ENCODE measurements at regions not wholly inside any gene's neighbourhood (a gene's known extent, or its start where the extent isn't known, plus 50 kb on each side); places are given as distances from the start of the nearest gene placed in this dataset.

GRCh38 chr2:8334866-8335325 is 347.0 kb upstream of the ID2 start:
- CTCF ChIA-PET: no interaction called here

GRCh38 chr2:8335801-8336200 is 346.1 kb upstream of the ID2 start:
- no peak for DNase-seq (ENCODE audit: low spot score)

More at GRCh38 chr2:8334866-8335325, 347.0 kb upstream of the ID2 start:
- Histone ChIP-seq H3K27ac (ENCODE audit: low read depth, low read length, poor library complexity, severe bottlenecking) (no peak overlapping the region), H3K4me3 (ENCODE audit: low read depth, low read length, poor library complexity, severe bottlenecking) (no peak overlapping the region), H3K36me3 (ENCODE audit: insufficient read depth, low read length, poor library complexity, severe bottlenecking) (no peaks in the 10 kb centered on the region), H3K4me1 (ENCODE audit: insufficient read depth, low read length, poor library complexity, severe bottlenecking) (peaks cover 8% of the 10 kb centered on the region), H3K27me3 (replicated peaks; ENCODE audit: insufficient read depth, low read depth, low read length, poor library complexity) (no peaks in the 10 kb centered on the region), H3K9me3 (ENCODE audit: low read depth, low read length, poor library complexity, severe bottlenecking) (no peaks in the 10 kb centered on the region)
- TF ChIP-seq CTCF (conservative IDR thresholded peaks at IDR 0.05; ENCODE audit: low read depth, low read length): no peak
- TF ChIP-seq EZH2 (IDR thresholded peaks at IDR 0.05; ENCODE audit: borderline replicate concordance, low read depth, low read length, poor library complexity, severe bottlenecking): no peak
- POLR2A ChIA-PET (ENCODE audit: low non-redundant PET): no interaction called here
- BruUV-seq (replicated peaks): no TSS peak
- intact Hi-C loops (cut with micrococcal nuclease; ENCODE audit: unreplicated experiment): no loop called here
- no peak for DNase-seq (ENCODE audit: low spot score)

GRCh38 chr2:8337321-8337720 is 344.5 kb upstream of the ID2 start:
- ChIA-PET POLR2A (ENCODE audit: low non-redundant PET) (no interaction called here), CTCF (no interaction called here)
- DNase-seq (ENCODE audit: low spot score): no peak
- Histone ChIP-seq H3K9me3 (ENCODE audit: low read depth, low read length, poor library complexity, severe bottlenecking) (no peaks in the 10 kb centered on the region), H3K36me3 (ENCODE audit: insufficient read depth, low read length, poor library complexity, severe bottlenecking) (no peaks in the 10 kb centered on the region), H3K4me3 (ENCODE audit: low read depth, low read length, poor library complexity, severe bottlenecking) (no peak overlapping the region), H3K4me1 (ENCODE audit: insufficient read depth, low read length, poor library complexity, severe bottlenecking) (no peaks in the 10 kb centered on the region), H3K27me3 (replicated peaks; ENCODE audit: insufficient read depth, low read depth, low read length, poor library complexity) (no peaks in the 10 kb centered on the region), H3K27ac (ENCODE audit: low read depth, low read length, poor library complexity, severe bottlenecking) (no peak overlapping the region)
- BruUV-seq (replicated peaks): no TSS peak
- TF ChIP-seq EZH2 (IDR thresholded peaks at IDR 0.05; ENCODE audit: borderline replicate concordance, low read depth, low read length, poor library complexity, severe bottlenecking) (no peak), CTCF (conservative IDR thresholded peaks at IDR 0.05; ENCODE audit: low read depth, low read length) (no peak)
- intact Hi-C loops (cut with micrococcal nuclease; ENCODE audit: unreplicated experiment): no loop called here

More at GRCh38 chr2:8335801-8336200, 346.1 kb upstream of the ID2 start:
- POLR2A ChIA-PET (ENCODE audit: low non-redundant PET): no interaction called here
- H3K4me1 ChIP-seq (ENCODE audit: insufficient read depth, low read length, poor library complexity, severe bottlenecking): no peaks in the 10 kb centered on the region
- intact Hi-C loops (cut with micrococcal nuclease; ENCODE audit: unreplicated experiment): no loop called here
- no peak overlapping the region for H3K27ac ChIP-seq (ENCODE audit: low read depth, low read length, poor library complexity, severe bottlenecking)
- H3K4me3 ChIP-seq (ENCODE audit: low read depth, low read length, poor library complexity, severe bottlenecking): no peak overlapping the region
- H3K9me3 ChIP-seq (ENCODE audit: low read depth, low read length, poor library complexity, severe bottlenecking): no peaks in the 10 kb centered on the region
- TF ChIP-seq CTCF (conservative IDR thresholded peaks at IDR 0.05; ENCODE audit: low read depth, low read length) (no peak), EZH2 (IDR thresholded peaks at IDR 0.05; ENCODE audit: borderline replicate concordance, low read depth, low read length, poor library complexity, severe bottlenecking) (no peak)
- CTCF ChIA-PET: no interaction called here
- no TSS peak for BruUV-seq (replicated peaks)
- no peaks in the 10 kb centered on the region for H3K27me3 ChIP-seq (replicated peaks; ENCODE audit: insufficient read depth, low read depth, low read length, poor library complexity)
- no peaks in the 10 kb centered on the region for H3K36me3 ChIP-seq (ENCODE audit: insufficient read depth, low read length, poor library complexity, severe bottlenecking)
